ENCODE measurements at regions not wholly inside any gene's neighbourhood (a gene's known extent, or its start where the extent isn't known, plus 50 kb on each side); places are given as distances from the start of the nearest gene placed in this dataset.
"Not testable (repeated sequence)": the region's sequence is repeated elsewhere in the genome, so short reads cannot be mapped to it uniquely, and the experiment has no call there.

GRCh38 chr1:215449147-215449546 is 118.0 kb upstream of the KCTD3 start:
- not testable (repeated sequence) for TF ChIP-seq CTCF (IDR thresholded peaks at IDR 0.05 in 2 of 3, conservative IDR thresholded peaks at IDR 0.05 in 1 of 3; ENCODE audit: control insufficient read depth in 2 of 3, extremely low read depth in 1 of 3, insufficient read depth in 1 of 3, low read depth in 3 of 3, low read length in 3 of 3); TAF1 (IDR thresholded peaks at IDR 0.05; ENCODE audit: borderline replicate concordance, low read depth, low read length); SMAD1 (IDR thresholded peaks at IDR 0.05; ENCODE audit: low read depth, partially characterized antibody)
